Skeletal muscle tissue (tissue), 3 donors: ENCODE measurements at regions not wholly inside any gene's neighbourhood (a gene's known extent, or its start where the extent isn't known, plus 50 kb on each side); places are given as distances from the start of the nearest gene placed in this dataset.

Experiments
- H3K27ac ChIP-seq: one replicate; pipeline ENCODE4 v1.7.0; 2013; ENCODE audit warnings: mild to moderate bottlenecking, low read depth, low read length, inconsistent platforms
- H3K27me3 ChIP-seq, 3 donors: one replicate each; pipeline ENCODE4 v1.7.0; 2013; ENCODE audit warnings: low read length in 3 of 3; ENCODE audit not compliant: control insufficient read depth in 3 of 3, insufficient read depth in 3 of 3
- H3K36me3 ChIP-seq, 3 donors: one replicate each; pipeline ENCODE4 v1.7.0; 2013; ENCODE audit warnings: low read length in 3 of 3; ENCODE audit not compliant: control insufficient read depth in 3 of 3, insufficient read depth in 3 of 3
- H3K4me1 ChIP-seq, 3 donors: one replicate each; pipeline ENCODE4 v1.7.0; 2013; ENCODE audit warnings: low read length in 3 of 3, mild to moderate bottlenecking in 3 of 3; ENCODE audit not compliant: control insufficient read depth in 3 of 3, insufficient read depth in 3 of 3
- H3K4me3 ChIP-seq, 3 donors: one replicate each; pipeline ENCODE4 v1.7.0; 2013; ENCODE audit warnings: low read length in 3 of 3
- H3K9ac ChIP-seq, 3 donors: one replicate each; pipeline ENCODE4 v1.7.0; 2013; ENCODE audit warnings: low read length in 3 of 3, mild to moderate bottlenecking in 3 of 3, moderate library complexity in 2 of 3, low read depth in 1 of 3
- H3K9me3 ChIP-seq, 3 donors: one replicate each; pipeline ENCODE4 v1.7.0; 2013; ENCODE audit warnings: low read length in 3 of 3; ENCODE audit not compliant: control insufficient read depth in 3 of 3
- donor health status: Osteomylitis.

DNA sequence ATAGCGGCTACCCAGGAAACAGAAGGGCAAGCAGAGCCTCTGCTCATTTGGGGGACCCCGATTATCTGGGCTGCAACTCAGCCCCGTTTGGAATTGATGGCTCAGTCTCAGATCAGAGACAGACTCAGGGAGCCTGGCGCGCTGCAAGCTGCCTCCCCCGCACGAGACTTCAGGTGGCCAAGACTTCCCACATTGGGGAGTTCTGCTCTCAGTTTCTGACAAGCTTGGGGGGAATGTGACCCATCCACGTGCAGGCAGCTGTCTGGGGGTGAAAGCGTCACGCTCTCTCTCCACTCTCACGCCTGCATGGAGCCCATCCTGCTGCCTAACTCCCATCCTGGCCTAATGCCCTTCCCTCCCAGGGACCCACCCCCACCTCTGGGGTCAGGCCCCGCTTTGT lies 157.6 kb upstream of the GSE1 start:
- no peaks in the 10 kb centered on the region for H3K9me3 ChIP-seq
- no peak overlapping the region for H3K4me3 ChIP-seq
- no peaks in the 10 kb centered on the region for H3K36me3 ChIP-seq
- peaks cover 10 to 22% (median 19%) of the 10 kb centered on the region in 3 donors for H3K4me1 ChIP-seq
- H3K27ac ChIP-seq, result no peak overlapping the region
- H3K9ac ChIP-seq, result no peak overlapping the region
- H3K27me3 ChIP-seq, result no peaks in the 10 kb centered on the region

DNA sequence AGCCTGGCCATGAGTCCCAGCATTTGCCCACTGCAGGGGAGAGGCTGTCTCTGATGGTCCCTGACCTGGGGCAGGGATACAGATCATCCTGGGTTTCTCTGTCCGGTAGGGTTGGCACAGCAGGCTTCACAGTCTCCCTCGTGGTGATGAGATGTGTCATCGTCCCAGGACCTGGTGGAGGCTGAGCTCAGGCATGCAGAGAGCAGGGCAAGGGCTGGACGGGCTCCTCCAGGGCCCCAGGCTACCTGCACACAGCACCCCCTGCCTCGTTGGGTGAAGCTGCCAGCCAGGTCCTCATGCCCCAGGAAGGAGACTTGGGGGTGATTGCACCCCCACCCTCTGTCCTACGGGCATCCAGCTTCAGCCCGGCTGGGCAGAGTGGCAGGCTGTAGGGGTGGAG lies 155.8 kb upstream of the GSE1 start:
- Histone ChIP-seq H3K27me3 (no peaks in the 10 kb centered on the region), H3K9ac (no peak overlapping the region), H3K36me3 (no peaks in the 10 kb centered on the region), H3K4me3 (no peak overlapping the region), H3K4me1 (peaks cover 28 to 40% (median 38%) of the 10 kb centered on the region in 3 donors), H3K9me3 (no peaks in the 10 kb centered on the region), H3K27ac (no peak overlapping the region)

- Histone ChIP-seq H3K27me3 (no peaks in the 10 kb centered on the region), H3K9me3 (no peaks in the 10 kb centered on the region), H3K9ac (peak overlapping the region in 1 of 3 donors; percentile 25), H3K4me1 (peaks cover 35 to 48% (median 42%) of the 10 kb centered on the region in 3 donors), H3K27ac (no peak overlapping the region), H3K36me3 (no peaks in the 10 kb centered on the region), H3K4me3 (no peak overlapping the region)
Observed at GRCh38 chr16:85458968-85459367, 154.2 kb upstream of the GSE1 start.

DNA sequence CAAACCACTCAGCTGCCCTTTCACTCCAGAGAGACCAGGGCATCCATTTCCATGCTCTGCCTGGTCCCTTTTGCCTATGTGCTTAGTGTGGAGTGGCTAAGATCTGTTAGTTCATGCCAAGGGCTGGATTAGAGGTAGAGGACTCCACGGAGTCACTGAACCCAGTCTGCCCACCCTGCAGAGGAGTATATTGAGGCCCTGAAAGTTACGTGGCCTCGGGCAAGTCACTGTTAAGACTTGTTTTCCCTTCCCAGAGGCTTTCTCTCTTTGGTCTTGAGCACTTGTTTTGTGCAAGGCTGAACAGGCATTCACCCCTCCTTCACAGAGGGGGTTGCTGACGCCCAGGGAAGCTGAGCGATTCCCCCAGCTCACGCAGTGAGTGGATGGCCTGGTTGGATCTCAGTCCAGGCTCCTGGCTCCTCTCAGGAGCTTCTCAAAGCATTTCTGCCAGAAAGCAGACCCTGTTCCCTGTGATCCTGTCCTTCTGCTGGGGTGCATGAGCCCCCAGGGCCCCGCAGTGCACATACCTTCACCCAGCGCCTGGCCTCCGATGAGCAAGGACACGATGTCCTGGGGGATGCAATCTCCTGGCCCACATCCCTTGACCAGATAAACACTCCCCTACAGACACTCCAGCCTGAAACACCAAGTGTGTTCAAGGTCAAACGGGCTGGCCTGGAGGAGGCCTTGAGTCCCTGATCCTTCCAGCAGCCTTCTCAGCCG lies 153.4 kb upstream of the GSE1 start:
- no peaks in the 10 kb centered on the region for H3K27me3 ChIP-seq
- peak overlapping the region in 1 of 3 donors; percentile 54 for H3K9ac ChIP-seq
- H3K4me3 ChIP-seq, result no peak overlapping the region
- no peaks in the 10 kb centered on the region for H3K36me3 ChIP-seq
- peak overlapping the region; percentile 47 for H3K27ac ChIP-seq
- no peaks in the 10 kb centered on the region for H3K9me3 ChIP-seq
- H3K4me1 ChIP-seq, result peaks cover 35 to 51% (median 44%) of the 10 kb centered on the region in 3 donors

- peak overlapping the region; percentile 47 for H3K27ac ChIP-seq
- no peak overlapping the region for H3K4me3 ChIP-seq
- H3K36me3 ChIP-seq, result no peaks in the 10 kb centered on the region
- peaks cover 42 to 59% (median 52%) of the 10 kb centered on the region in 3 donors for H3K4me1 ChIP-seq
- H3K9me3 ChIP-seq, result no peaks in the 10 kb centered on the region
- H3K27me3 ChIP-seq, result no peaks in the 10 kb centered on the region
- H3K9ac ChIP-seq, result peak overlapping the region in 1 of 3 donors; percentile 8
Observed at GRCh38 chr16:85460252-85461021, 152.7 kb upstream of the GSE1 start.

DNA sequence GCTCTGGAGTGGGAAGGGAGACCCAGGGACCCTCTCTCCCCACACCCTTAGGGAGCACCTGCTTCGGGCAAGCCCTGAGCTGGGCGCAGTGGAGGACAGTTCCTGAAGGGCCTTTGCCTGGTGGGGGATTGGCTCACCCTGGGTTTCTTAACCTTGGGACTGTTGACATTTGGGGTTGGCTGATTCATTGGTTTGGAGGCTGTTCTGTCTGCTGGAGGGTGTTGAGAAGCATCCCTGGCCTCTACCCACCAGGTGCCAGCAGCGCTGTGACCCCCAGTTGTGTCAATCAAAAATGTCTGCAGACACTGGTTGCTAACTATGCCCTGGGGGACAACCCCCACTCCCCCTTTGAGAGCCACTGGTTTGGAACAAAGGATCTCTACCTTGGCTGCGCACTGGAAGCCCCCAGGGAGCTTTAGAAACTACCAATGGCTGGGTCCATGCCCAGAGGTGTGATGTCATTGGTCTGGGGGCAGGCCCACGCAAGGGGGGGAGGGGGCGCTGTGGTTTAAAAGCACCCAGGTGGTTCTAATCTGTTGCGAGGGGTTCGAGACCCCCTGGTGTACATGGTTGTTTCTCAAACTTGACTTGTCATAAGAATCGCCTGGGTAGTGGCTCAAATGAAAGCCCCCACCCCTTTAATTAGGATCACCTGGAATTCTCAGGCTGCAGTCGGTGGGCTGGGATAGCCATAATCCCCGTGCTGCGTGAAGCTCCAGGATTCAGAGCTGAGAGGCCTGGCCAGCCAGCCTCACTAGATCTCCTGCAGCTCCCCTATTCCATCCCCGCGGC lies 151.9 kb upstream of the GSE1 start:
- H3K27me3 ChIP-seq, result no peaks in the 10 kb centered on the region
- no peaks in the 10 kb centered on the region for H3K36me3 ChIP-seq
- no peaks in the 10 kb centered on the region for H3K9me3 ChIP-seq
- H3K4me3 ChIP-seq, result no peak overlapping the region
- H3K4me1 ChIP-seq, result peaks cover 49 to 67% (median 59%) of the 10 kb centered on the region in 3 donors
- H3K27ac ChIP-seq, result peak overlapping the region; percentile 19
- H3K9ac ChIP-seq, result peak overlapping the region in 1 of 3 donors; percentile 56

DNA sequence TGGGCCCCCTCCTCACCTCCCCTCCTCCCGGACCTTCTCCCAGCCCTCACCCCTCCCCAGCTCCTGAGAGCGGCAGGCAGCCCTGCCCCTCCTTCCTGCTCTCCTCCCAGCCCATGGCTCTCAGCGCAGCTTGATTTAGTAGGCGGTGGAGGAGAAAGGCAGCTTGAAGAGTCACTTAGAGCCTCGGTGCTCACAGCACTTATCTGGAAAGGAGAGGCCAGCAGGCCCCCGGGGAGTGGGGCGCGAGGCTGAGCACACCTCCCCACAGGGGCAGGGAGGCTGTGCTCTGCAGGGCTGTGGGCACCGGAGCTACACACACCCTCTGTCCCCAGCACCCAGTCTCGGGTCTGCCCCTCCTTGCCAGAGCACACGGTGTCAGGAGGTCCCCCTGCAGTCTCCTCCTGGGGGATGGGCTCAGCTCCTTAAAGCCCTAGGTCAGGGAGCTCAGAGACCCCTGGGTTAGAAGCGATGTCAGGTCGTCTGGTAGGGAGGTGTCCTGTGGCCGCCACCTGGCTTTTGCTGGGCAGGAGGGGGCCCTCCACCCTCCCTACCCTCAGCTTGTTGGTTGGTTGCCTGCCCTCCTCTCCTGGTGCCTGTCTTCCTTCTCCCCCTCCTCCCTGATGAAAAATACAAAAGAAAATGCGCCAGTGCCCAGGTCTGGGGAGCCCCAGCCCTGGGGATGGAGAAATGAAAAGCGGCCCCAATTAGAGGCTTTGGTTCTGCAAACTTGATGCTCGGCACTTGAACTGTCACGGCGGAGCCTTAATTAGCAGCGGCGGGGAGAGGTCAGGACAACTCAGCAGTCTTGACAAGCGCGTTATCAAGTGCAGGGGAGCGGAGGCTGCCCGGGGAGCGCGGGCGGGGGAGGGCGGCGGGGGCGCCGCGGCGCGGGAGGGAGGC lies 151.1 kb upstream of the GSE1 start:
- Histone ChIP-seq H3K27ac (no peak overlapping the region), H3K9ac (peak overlapping the region; percentile 20 to 57 (median 56)), H3K36me3 (no peaks in the 10 kb centered on the region), H3K9me3 (no peaks in the 10 kb centered on the region), H3K4me3 (peak overlapping the region; percentile 55 to 61 (median 56)), H3K27me3 (no peaks in the 10 kb centered on the region), H3K4me1 (peaks cover 52 to 69% (median 64%) of the 10 kb centered on the region in 3 donors)

- Histone ChIP-seq H3K4me3 (peak overlapping the region in 1 of 3 donors; percentile 35), H3K27me3 (no peaks in the 10 kb centered on the region), H3K36me3 (no peaks in the 10 kb centered on the region), H3K27ac (no peak overlapping the region), H3K9me3 (no peaks in the 10 kb centered on the region), H3K9ac (no peak overlapping the region), H3K4me1 (peaks cover 52 to 75% (median 66%) of the 10 kb centered on the region in 3 donors)
Observed at GRCh38 chr16:85462714-85463611, 150.2 kb upstream of the GSE1 start.
